ENCODE measurements at regions not wholly inside any gene's neighbourhood (a gene's known extent, or its start where the extent isn't known, plus 50 kb on each side); places are given as distances from the start of the nearest gene placed in this dataset.

DNA sequence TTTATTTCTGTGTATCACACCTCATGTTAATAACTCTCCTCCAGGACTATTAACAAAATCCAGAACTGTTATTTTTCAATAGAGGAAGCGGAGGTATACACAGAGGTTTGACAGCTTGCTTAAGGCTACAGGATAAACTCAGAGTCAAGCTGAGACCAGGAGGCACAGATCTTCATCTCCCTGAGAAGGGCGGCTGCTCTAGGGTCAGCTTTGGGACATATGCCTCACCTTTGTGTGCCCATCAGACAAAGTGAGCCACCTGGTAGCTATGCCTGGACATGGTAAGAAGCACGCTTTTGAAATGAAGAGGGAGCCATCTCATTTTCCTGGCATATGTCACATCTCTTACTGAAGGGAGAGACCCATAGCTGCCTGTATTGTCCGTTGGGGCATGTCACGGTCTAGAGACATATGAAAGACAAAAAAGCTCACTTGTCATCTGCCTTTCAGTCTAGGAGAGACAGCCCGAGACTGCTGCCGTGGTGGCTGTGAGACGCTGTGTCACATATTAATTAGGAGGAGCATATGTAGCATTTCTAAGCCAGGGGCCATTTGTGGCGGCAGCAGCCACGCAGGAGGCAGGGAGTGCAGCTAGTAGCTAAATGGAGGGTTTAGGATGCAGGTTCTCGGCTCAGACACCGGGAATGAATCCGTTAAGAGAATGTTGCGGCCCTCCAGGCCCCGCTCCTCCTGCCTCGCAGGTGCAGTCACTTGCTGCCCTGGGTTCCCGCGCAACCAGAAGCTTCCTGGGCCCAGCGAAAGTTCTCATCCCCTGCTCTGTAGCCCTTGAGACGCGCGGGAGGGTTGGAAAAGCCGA lies 161.3 kb upstream of the C1orf21 start:
- Histone ChIP-seq H3K4me2 (no peak overlapping the region), H3K9me3 (ENCODE audit: low read depth) (no peaks in the 10 kb centered on the region), H4K20me1 (ENCODE audit: insufficient read depth, poor library complexity, severe bottlenecking) (no peaks in the 10 kb centered on the region), H2AFZ (no peak overlapping the region), H3K79me2 (no peaks in the 10 kb centered on the region), H3K9me2 (replicated peaks; ENCODE audit: insufficient read depth) (no peaks in the 10 kb centered on the region), H3K36me3 (replicated peaks; ENCODE audit: insufficient read depth, low read depth) (no peaks in the 10 kb centered on the region), H3K27me3 (no peaks in the 10 kb centered on the region), H3K4me3 (no peak overlapping the region), H3K27ac (no peak overlapping the region), H3K4me1 (ENCODE audit: insufficient read depth) (no peaks in the 10 kb centered on the region)
- DNase-seq (ENCODE audit: low spot score), result no peak
- WGBS (ENCODE audit: low lambda C conversion rate, missing lambda C conversion rate), result 96% methylated on average over 23 of the region's 23 CpGs
- TF ChIP-seq EZH2phosphoT487 (IDR thresholded peaks at IDR 0.05; ENCODE audit: low read depth, severe bottlenecking, unreplicated experiment) (no peak), EZH2 (IDR thresholded peaks at IDR 0.05; ENCODE audit: borderline replicate concordance) (no peak)
- TF ChIP-seq, protein P1, sequence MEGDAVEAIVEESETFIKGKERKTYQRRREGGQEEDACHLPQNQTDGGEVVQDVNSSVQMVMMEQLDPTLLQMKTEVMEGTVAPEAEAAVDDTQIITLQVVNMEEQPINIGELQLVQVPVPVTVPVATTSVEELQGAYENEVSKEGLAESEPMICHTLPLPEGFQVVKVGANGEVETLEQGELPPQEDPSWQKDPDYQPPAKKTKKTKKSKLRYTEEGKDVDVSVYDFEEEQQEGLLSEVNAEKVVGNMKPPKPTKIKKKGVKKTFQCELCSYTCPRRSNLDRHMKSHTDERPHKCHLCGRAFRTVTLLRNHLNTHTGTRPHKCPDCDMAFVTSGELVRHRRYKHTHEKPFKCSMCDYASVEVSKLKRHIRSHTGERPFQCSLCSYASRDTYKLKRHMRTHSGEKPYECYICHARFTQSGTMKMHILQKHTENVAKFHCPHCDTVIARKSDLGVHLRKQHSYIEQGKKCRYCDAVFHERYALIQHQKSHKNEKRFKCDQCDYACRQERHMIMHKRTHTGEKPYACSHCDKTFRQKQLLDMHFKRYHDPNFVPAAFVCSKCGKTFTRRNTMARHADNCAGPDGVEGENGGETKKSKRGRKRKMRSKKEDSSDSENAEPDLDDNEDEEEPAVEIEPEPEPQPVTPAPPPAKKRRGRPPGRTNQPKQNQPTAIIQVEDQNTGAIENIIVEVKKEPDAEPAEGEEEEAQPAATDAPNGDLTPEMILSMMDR (IDR thresholded peaks at IDR 0.05; ENCODE audit: poor library complexity), result no peak

- no peaks in the 10 kb centered on the region for H4K20me1 ChIP-seq (ENCODE audit: insufficient read depth, poor library complexity, severe bottlenecking)
- H3K4me1 ChIP-seq (ENCODE audit: insufficient read depth), result no peaks in the 10 kb centered on the region
- TF ChIP-seq, protein P1 (IDR thresholded peaks at IDR 0.05; ENCODE audit: poor library complexity), result no peak
- TF ChIP-seq EZH2 (IDR thresholded peaks at IDR 0.05; ENCODE audit: borderline replicate concordance) (no peak), EZH2phosphoT487 (IDR thresholded peaks at IDR 0.05; ENCODE audit: low read depth, severe bottlenecking, unreplicated experiment) (no peak)
- WGBS (ENCODE audit: low lambda C conversion rate, missing lambda C conversion rate), result 96% methylated on average over 15 of the region's 15 CpGs
- H3K27ac ChIP-seq, result no peak overlapping the region
- H3K79me2 ChIP-seq, result no peaks in the 10 kb centered on the region
- H3K4me3 ChIP-seq, result no peak overlapping the region
- H3K4me2 ChIP-seq, result no peak overlapping the region
- no peaks in the 10 kb centered on the region for H3K9me3 ChIP-seq (ENCODE audit: low read depth)
- H3K36me3 ChIP-seq (replicated peaks; ENCODE audit: insufficient read depth, low read depth), result no peaks in the 10 kb centered on the region
- H3K27me3 ChIP-seq, result no peaks in the 10 kb centered on the region
- H2AFZ ChIP-seq, result no peak overlapping the region
- no peak for DNase-seq (ENCODE audit: low spot score)
- H3K9me2 ChIP-seq (replicated peaks; ENCODE audit: insufficient read depth), result no peaks in the 10 kb centered on the region
Measured at GRCh38 chr1:184226100-184226487, 160.7 kb upstream of the C1orf21 start.

DNA sequence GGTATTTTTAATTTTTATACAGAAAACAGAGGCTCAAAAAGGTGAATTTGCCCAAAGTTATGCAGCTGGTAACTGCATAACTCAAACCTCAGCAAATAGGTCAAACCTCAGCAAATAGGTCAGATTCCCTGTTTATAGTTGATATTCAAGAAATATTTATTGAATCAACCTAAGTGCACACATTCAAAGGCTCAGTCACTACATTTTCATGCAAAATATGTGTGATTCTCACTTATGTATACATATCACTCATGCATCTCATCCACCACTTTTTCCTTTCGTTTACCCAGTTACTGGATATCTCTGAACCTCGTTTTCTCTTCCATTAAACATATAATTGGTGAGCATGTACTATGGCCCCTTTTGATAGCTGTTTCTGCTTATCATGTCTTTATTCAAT lies 158.3 kb upstream of the C1orf21 start:
- no peaks in the 10 kb centered on the region for H3K27me3 ChIP-seq
- no peaks in the 10 kb centered on the region for H4K20me1 ChIP-seq (ENCODE audit: insufficient read depth, poor library complexity, severe bottlenecking)
- no peaks in the 10 kb centered on the region for H3K4me1 ChIP-seq (ENCODE audit: insufficient read depth)
- 90% methylated on average over 2 of the region's 2 CpGs for WGBS (ENCODE audit: low lambda C conversion rate, missing lambda C conversion rate)
- H3K4me2 ChIP-seq, result no peak overlapping the region
- no peaks in the 10 kb centered on the region for H3K79me2 ChIP-seq
- no peaks in the 10 kb centered on the region for H3K9me2 ChIP-seq (replicated peaks; ENCODE audit: insufficient read depth)
- no peaks in the 10 kb centered on the region for H3K9me3 ChIP-seq (ENCODE audit: low read depth)
- no peak for DNase-seq (ENCODE audit: low spot score)
- H3K27ac ChIP-seq, result no peak overlapping the region
- no peaks in the 10 kb centered on the region for H3K36me3 ChIP-seq (replicated peaks; ENCODE audit: insufficient read depth, low read depth)
- TF ChIP-seq EZH2 (IDR thresholded peaks at IDR 0.05; ENCODE audit: borderline replicate concordance) (no peak), EZH2phosphoT487 (IDR thresholded peaks at IDR 0.05; ENCODE audit: low read depth, severe bottlenecking, unreplicated experiment) (no peak)
- TF ChIP-seq, protein P1 (IDR thresholded peaks at IDR 0.05; ENCODE audit: poor library complexity), result no peak
- H3K4me3 ChIP-seq, result no peak overlapping the region
- no peak overlapping the region for H2AFZ ChIP-seq

Measured in hepatocyte (in vitro differentiated cells).